Gastrocnemius medialis (tissue), 4 donors: ENCODE measurements at regions not wholly inside any gene's neighbourhood (a gene's known extent, or its start where the extent isn't known, plus 50 kb on each side); places are given as distances from the start of the nearest gene placed in this dataset.

ENCODE experiments used
- CTCF ChIP-seq, 5 experiments: fragments of 450-650 bp in 3 of 5; fragments of 200-600 bp in 2 of 5; sonication (generic) in 2 of 5; IDR thresholded peaks in 4 of 5; conservative IDR thresholded peaks in 1 of 5; 1 replicate in 4 of 5; 2 replicates in 1 of 5; pipeline ENCODE4 v1.5.1; 2016 to 2019; ENCODE audit warnings: antibody characterized with exemption in 5 of 5, mild to moderate bottlenecking in 3 of 5, moderate library complexity in 3 of 5
- POLR2A ChIP-seq, 2 donors: fragments of 450-650 bp; IDR thresholded peaks; one replicate each; pipeline ENCODE4 v1.6.1; 2017; ENCODE audit warnings: antibody characterized with exemption in 2 of 2, mild to moderate bottlenecking in 2 of 2, moderate library complexity in 2 of 2

- TF ChIP-seq POLR2A (IDR thresholded peaks at IDR 0.05) (no peak), CTCF (IDR thresholded peaks at IDR 0.05 in 4 of 5, conservative IDR thresholded peaks at IDR 0.05 in 1 of 5) (no peak)
These were observed 179.9 kb upstream of the FN1 start for GRCh38 chr2:215615803-215616174.
